ENCODE measurements at regions not wholly inside any gene's neighbourhood (a gene's known extent, or its start where the extent isn't known, plus 50 kb on each side); places are given as distances from the start of the nearest gene placed in this dataset.

DNA sequence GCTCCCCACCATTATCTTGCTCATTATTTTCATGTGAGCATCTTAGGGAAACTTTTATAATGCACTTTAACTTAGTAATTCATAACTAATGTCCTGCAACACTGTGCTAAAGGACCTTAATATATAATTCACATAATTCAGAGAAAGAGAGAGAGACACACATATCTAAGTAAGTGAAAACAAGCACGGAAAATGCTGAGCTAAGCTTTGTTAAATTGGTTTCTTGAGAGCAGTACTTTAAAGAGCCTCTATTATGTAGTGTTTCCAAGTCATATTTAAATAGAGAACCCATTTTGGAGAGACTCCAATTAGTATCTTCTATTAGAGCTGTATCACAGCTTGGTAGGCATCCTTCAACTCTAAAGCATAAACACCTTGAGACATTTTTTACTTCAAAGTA is 354.1 kb upstream of the SOX14 start:
- Histone ChIP-seq H3K9me3 (ENCODE audit: low read depth, low read length, poor library complexity, severe bottlenecking) (no peaks in the 10 kb centered on the region), H3K4me3 (ENCODE audit: low read depth, low read length, poor library complexity, severe bottlenecking) (no peak overlapping the region), H3K27ac (ENCODE audit: low read depth, low read length, poor library complexity, severe bottlenecking) (no peak overlapping the region), H3K4me1 (ENCODE audit: insufficient read depth, low read length, poor library complexity, severe bottlenecking) (no peaks in the 10 kb centered on the region), H3K27me3 (replicated peaks; ENCODE audit: insufficient read depth, low read depth, low read length, poor library complexity) (peaks cover 4% of the 10 kb centered on the region), H3K36me3 (ENCODE audit: insufficient read depth, low read length, poor library complexity, severe bottlenecking) (no peaks in the 10 kb centered on the region)
- BruUV-seq (replicated peaks): no TSS peak
- no peak for DNase-seq (ENCODE audit: low spot score)
- CTCF ChIA-PET: no interaction called here
- POLR2A ChIA-PET (ENCODE audit: low non-redundant PET): no interaction called here
- TF ChIP-seq, protein P1, sequence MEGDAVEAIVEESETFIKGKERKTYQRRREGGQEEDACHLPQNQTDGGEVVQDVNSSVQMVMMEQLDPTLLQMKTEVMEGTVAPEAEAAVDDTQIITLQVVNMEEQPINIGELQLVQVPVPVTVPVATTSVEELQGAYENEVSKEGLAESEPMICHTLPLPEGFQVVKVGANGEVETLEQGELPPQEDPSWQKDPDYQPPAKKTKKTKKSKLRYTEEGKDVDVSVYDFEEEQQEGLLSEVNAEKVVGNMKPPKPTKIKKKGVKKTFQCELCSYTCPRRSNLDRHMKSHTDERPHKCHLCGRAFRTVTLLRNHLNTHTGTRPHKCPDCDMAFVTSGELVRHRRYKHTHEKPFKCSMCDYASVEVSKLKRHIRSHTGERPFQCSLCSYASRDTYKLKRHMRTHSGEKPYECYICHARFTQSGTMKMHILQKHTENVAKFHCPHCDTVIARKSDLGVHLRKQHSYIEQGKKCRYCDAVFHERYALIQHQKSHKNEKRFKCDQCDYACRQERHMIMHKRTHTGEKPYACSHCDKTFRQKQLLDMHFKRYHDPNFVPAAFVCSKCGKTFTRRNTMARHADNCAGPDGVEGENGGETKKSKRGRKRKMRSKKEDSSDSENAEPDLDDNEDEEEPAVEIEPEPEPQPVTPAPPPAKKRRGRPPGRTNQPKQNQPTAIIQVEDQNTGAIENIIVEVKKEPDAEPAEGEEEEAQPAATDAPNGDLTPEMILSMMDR (conservative IDR thresholded peaks at IDR 0.05; ENCODE audit: low read depth, low read length): no peak
- no peak for TF ChIP-seq EZH2 (IDR thresholded peaks at IDR 0.05; ENCODE audit: borderline replicate concordance, low read depth, low read length, poor library complexity, severe bottlenecking)
- intact Hi-C loops (cut with micrococcal nuclease; ENCODE audit: unreplicated experiment): no loop called here

DNA sequence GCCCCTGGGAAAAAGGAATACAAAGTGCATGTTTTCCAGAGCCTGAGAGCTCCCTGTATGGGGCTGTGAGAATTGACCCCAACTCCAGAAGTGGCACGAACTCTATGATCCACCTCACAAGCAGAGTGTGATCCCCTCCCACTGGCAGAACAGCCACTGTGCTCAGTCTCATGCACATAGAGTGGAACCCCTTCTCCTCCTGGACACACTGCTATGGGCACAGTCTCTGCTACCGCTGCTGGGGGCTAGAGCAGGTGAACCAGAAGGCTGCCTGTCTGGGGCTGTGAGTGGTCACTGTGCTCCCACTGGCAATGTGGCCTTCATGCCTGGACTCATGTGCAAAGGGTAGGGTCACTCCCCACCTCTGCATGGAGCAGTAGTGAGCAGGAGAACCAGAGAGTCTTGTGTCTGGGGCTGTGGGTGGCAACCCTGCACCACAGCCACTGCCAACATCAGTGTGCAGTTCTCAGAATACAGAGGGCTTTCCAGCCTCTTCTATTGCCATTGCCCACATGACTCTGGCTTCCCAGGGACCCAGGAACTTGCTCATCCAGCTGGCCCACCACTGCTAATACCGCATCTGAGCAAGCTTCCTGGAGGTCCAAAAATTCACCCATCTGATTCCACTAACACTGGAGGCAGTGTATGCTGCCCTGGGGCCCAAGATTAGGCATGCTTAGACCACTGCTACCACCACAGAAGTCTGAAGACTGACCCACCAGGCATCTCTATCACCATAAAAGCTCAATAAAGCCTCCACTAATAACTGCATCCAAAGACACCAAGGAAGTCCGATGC is 343.7 kb upstream of the SOX14 start:
- Histone ChIP-seq H3K27me3 (replicated peaks; ENCODE audit: insufficient read depth, low read depth, low read length, poor library complexity) (no peaks in the 10 kb centered on the region), H3K9me3 (ENCODE audit: low read depth, low read length, poor library complexity, severe bottlenecking) (no peaks in the 10 kb centered on the region), H3K4me1 (ENCODE audit: insufficient read depth, low read length, poor library complexity, severe bottlenecking) (no peaks in the 10 kb centered on the region), H3K27ac (ENCODE audit: low read depth, low read length, poor library complexity, severe bottlenecking) (no peak overlapping the region), H3K4me3 (ENCODE audit: low read depth, low read length, poor library complexity, severe bottlenecking) (no peak overlapping the region), H3K36me3 (ENCODE audit: insufficient read depth, low read length, poor library complexity, severe bottlenecking) (no peaks in the 10 kb centered on the region)
- POLR2A ChIA-PET (ENCODE audit: low non-redundant PET): no interaction called here
- intact Hi-C loops (cut with micrococcal nuclease; ENCODE audit: unreplicated experiment): no loop called here
- DNase-seq (ENCODE audit: low spot score): no peak
- CTCF ChIA-PET: no interaction called here
- no TSS peak for BruUV-seq (replicated peaks)
- TF ChIP-seq, protein P1 (conservative IDR thresholded peaks at IDR 0.05; ENCODE audit: low read depth, low read length): no peak
- TF ChIP-seq EZH2 (IDR thresholded peaks at IDR 0.05; ENCODE audit: borderline replicate concordance, low read depth, low read length, poor library complexity, severe bottlenecking): no peak

DNA sequence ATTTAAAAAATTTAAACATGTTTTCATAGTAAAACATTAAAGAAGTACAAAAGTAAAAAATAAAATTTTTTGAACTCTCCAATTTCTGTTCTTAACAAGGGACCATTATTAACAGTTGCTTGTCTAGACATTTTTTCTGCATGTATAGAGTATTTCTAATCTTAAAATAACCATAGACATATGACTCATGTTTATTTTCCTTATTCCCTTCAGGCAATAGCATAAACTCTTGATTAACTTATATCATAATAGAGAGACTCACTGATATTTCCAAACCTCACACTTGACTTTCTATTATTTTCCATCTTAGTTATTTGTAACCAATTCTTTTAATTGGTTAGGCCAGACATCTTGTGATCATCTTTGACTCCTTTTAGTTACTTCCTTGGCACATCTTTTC is 325.6 kb upstream of the SOX14 start:
- Histone ChIP-seq H3K4me1 (ENCODE audit: insufficient read depth, low read length, poor library complexity, severe bottlenecking) (no peaks in the 10 kb centered on the region), H3K9me3 (ENCODE audit: low read depth, low read length, poor library complexity, severe bottlenecking) (no peaks in the 10 kb centered on the region), H3K27ac (ENCODE audit: low read depth, low read length, poor library complexity, severe bottlenecking) (no peak overlapping the region), H3K36me3 (ENCODE audit: insufficient read depth, low read length, poor library complexity, severe bottlenecking) (no peaks in the 10 kb centered on the region), H3K27me3 (replicated peaks; ENCODE audit: insufficient read depth, low read depth, low read length, poor library complexity) (no peaks in the 10 kb centered on the region), H3K4me3 (ENCODE audit: low read depth, low read length, poor library complexity, severe bottlenecking) (no peak overlapping the region)
- intact Hi-C loops (cut with micrococcal nuclease; ENCODE audit: unreplicated experiment): no loop called here
- ChIA-PET POLR2A (ENCODE audit: low non-redundant PET) (no interaction called here), CTCF (no interaction called here)
- no peak for DNase-seq (ENCODE audit: low spot score)
- no TSS peak for BruUV-seq (replicated peaks)
- TF ChIP-seq, protein P1 (conservative IDR thresholded peaks at IDR 0.05; ENCODE audit: low read depth, low read length): no peak
- TF ChIP-seq EZH2 (IDR thresholded peaks at IDR 0.05; ENCODE audit: borderline replicate concordance, low read depth, low read length, poor library complexity, severe bottlenecking): no peak

All from A673 (cell line).